ENCODE measurements at regions not wholly inside any gene's neighbourhood (a gene's known extent, or its start where the extent isn't known, plus 50 kb on each side); places are given as distances from the start of the nearest gene placed in this dataset.
"Not testable (repeated sequence)": the region's sequence is repeated elsewhere in the genome, so short reads cannot be mapped to it uniquely, and the experiment has no call there.

DNA sequence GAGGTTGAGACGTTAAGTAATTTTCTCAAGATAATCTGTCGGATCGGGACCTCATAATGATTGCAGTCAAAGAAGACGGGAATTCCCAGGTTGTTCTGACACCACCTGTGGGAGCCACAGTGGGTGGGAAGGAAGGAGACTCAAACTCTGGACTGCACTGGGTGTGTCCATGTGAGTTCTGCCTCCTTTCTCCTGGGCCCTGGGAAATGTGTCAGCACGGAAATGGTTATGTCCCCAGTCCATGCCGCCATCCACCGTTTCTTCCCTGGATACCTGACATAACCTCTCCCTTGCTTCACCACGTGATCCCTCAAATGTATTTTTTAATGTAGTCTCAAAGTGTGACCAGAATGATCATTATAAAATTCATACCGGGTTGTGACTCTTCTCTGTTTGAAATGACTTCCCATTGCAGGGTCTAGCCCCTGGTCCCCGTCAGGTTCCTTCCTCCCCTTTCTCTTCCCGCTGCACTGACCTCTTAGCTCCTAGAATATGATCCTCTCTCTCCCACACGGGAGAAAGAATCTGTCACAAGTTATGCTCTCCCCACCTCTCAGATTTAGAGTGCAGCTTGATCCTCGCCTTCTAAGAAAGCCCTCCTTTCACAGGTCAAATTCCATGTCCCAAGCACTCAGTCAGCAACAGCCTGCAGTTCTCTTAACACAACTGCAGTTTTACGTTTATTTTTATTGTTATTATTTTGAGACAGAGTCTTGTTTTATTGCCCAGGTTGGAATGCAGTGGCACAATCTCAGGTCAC, 820.0 kb upstream of the EEF2KMT start:
- no peak for DNase-seq (ENCODE audit: low spot score)
- TF ChIP-seq, protein P1, sequence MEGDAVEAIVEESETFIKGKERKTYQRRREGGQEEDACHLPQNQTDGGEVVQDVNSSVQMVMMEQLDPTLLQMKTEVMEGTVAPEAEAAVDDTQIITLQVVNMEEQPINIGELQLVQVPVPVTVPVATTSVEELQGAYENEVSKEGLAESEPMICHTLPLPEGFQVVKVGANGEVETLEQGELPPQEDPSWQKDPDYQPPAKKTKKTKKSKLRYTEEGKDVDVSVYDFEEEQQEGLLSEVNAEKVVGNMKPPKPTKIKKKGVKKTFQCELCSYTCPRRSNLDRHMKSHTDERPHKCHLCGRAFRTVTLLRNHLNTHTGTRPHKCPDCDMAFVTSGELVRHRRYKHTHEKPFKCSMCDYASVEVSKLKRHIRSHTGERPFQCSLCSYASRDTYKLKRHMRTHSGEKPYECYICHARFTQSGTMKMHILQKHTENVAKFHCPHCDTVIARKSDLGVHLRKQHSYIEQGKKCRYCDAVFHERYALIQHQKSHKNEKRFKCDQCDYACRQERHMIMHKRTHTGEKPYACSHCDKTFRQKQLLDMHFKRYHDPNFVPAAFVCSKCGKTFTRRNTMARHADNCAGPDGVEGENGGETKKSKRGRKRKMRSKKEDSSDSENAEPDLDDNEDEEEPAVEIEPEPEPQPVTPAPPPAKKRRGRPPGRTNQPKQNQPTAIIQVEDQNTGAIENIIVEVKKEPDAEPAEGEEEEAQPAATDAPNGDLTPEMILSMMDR (IDR thresholded peaks at IDR 0.05; ENCODE audit: extremely low read depth, missing control alignments), result no peak

DNA sequence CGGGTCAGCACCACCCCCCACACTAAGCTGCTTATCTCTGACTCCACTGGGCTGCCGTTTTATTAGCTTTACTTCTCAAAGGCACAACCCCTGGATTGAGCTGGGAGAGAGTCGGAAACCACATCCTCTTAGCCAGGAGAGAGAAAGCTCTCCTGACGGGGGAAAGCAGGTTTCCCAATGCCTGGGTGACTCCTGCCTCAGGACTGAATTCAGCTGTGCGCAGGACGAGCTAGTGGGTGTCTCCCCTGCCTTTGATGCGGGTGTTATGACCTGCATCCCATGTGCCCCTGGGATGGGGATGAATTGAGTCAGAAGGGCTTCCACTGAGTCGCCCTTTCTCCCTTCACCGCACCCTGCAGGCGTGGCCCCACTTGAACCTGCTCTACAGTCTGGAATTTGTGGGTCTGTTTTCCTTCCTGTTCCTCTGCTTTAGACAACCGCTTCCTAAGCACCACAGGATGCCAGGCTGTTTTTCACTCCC, 819.2 kb upstream of the EEF2KMT start:
- TF ChIP-seq, protein P1 (IDR thresholded peaks at IDR 0.05; ENCODE audit: extremely low read depth, missing control alignments), result no peak
- DNase-seq (ENCODE audit: low spot score), result no peak

DNA sequence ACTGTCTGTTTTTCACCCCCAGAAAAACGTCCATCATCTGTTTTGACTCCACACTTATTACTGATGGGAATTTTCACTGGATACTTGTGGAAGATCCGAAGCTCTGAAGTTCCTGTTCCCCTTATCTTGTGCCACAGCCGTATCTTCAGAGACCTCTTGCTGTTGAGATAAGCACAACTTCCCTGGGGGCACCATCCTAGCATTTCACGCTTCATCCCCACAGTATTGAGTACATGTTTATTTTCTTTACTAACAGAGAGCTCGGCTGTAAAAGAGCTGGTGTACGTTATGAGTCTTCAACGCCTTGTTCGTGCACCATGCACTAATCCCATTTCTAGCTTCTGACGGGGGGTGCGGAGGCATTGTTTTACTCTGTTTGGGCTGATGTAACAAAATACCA, 813.6 kb upstream of the EEF2KMT start:
- DNase-seq (ENCODE audit: low spot score), result no peak
- TF ChIP-seq, protein P1 (IDR thresholded peaks at IDR 0.05; ENCODE audit: extremely low read depth, missing control alignments), result no peak

GRCh38 chr16:5909556-5909955, 812.0 kb upstream of the EEF2KMT start:
- not testable (repeated sequence) for DNase-seq (ENCODE audit: low spot score)

GRCh38 chr16:5907544-5907943, 809.9 kb upstream of the EEF2KMT start:
- no peak for DNase-seq (ENCODE audit: low spot score)

GRCh38 chr16:5906351-5906750, 808.8 kb upstream of the EEF2KMT start:
- DNase-seq (ENCODE audit: low spot score), result no peak
- TF ChIP-seq, protein P1 (IDR thresholded peaks at IDR 0.05; ENCODE audit: extremely low read depth, missing control alignments), result no peak

More at GRCh38 chr16:5907544-5907943, 809.9 kb upstream of the EEF2KMT start:
- TF ChIP-seq, protein P1 (IDR thresholded peaks at IDR 0.05; ENCODE audit: extremely low read depth, missing control alignments), result no peak

GRCh38 chr16:5905935-5906334, 808.3 kb upstream of the EEF2KMT start:
- TF ChIP-seq, protein P1 (IDR thresholded peaks at IDR 0.05; ENCODE audit: extremely low read depth, missing control alignments), result no peak
- DNase-seq (ENCODE audit: low spot score), result no peak

- TF ChIP-seq, protein P1 (IDR thresholded peaks at IDR 0.05; ENCODE audit: extremely low read depth, missing control alignments), result no peak
- no peak for DNase-seq (ENCODE audit: low spot score)
Observed at GRCh38 chr16:5903832-5904231, 806.2 kb upstream of the EEF2KMT start.

Measured in GM20000 (cell line).